ENCODE measurements at regions not wholly inside any gene's neighbourhood (a gene's known extent, or its start where the extent isn't known, plus 50 kb on each side); places are given as distances from the start of the nearest gene placed in this dataset.
"Not testable (repeated sequence)": the region's sequence is repeated elsewhere in the genome, so short reads cannot be mapped to it uniquely, and the experiment has no call there.

- no peak for DNase-seq (ENCODE audit: low read depth, low spot score)
These were observed 809.0 kb downstream of the FAT4 start for GRCh38 chr4:126123611-126124325.

- DNase-seq (ENCODE audit: low read depth, low spot score): no peak
These were observed 810.1 kb downstream of the FAT4 start for GRCh38 chr4:126124818-126125217.

- DNase-seq (ENCODE audit: low read depth, low spot score): no peak
These were observed 815.5 kb downstream of the FAT4 start for GRCh38 chr4:126130215-126130614.

- no peak for DNase-seq (ENCODE audit: low read depth, low spot score)
These were observed 822.4 kb downstream of the FAT4 start for GRCh38 chr4:126136922-126137781.

- DNase-seq (ENCODE audit: low read depth, low spot score): no peak
These were observed 823.0 kb downstream of the FAT4 start for GRCh38 chr4:126137782-126138170.

GRCh38 chr4:126144543-126145237 is 829.9 kb downstream of the FAT4 start:
- no peak for DNase-seq (ENCODE audit: low read depth, low spot score)

GRCh38 chr4:126168484-126168883 is 853.7 kb downstream of the FAT4 start:
- no peak for DNase-seq (ENCODE audit: low read depth, low spot score)

GRCh38 chr4:126172126-126172525 is 857.4 kb downstream of the FAT4 start:
- DNase-seq (ENCODE audit: low read depth, low spot score): no peak

- no peak for DNase-seq (ENCODE audit: low read depth, low spot score)
These were observed 859.9 kb downstream of the FAT4 start for GRCh38 chr4:126174627-126175026.

GRCh38 chr4:126180642-126181041 is 865.9 kb downstream of the FAT4 start:
- DNase-seq (ENCODE audit: low read depth, low spot score): no peak

GRCh38 chr4:126182336-126182735 is 867.6 kb downstream of the FAT4 start:
- no peak for DNase-seq (ENCODE audit: low read depth, low spot score)

GRCh38 chr4:126182786-126183185 is 868.0 kb downstream of the FAT4 start:
- no peak for DNase-seq (ENCODE audit: low read depth, low spot score)

GRCh38 chr4:126183206-126183605 is 868.5 kb downstream of the FAT4 start:
- no peak for DNase-seq (ENCODE audit: low read depth, low spot score)

- DNase-seq (ENCODE audit: low read depth, low spot score): no peak
These were observed 876.8 kb downstream of the FAT4 start for GRCh38 chr4:126191536-126191935.

GRCh38 chr4:126192506-126192905 is 877.8 kb downstream of the FAT4 start:
- no peak for DNase-seq (ENCODE audit: low read depth, low spot score)

GRCh38 chr4:126201251-126202138 is 886.7 kb downstream of the FAT4 start:
- not testable (repeated sequence) for DNase-seq (ENCODE audit: low read depth, low spot score)

- no peak for DNase-seq (ENCODE audit: low read depth, low spot score)
These were observed 887.5 kb downstream of the FAT4 start for GRCh38 chr4:126202226-126202625.

- no peak for DNase-seq (ENCODE audit: low read depth, low spot score)
These were observed 893.2 kb downstream of the FAT4 start for GRCh38 chr4:126207910-126208309.

GRCh38 chr4:126209147-126209546 is 894.4 kb downstream of the FAT4 start:
- DNase-seq (ENCODE audit: low read depth, low spot score): no peak

- no peak for DNase-seq (ENCODE audit: low read depth, low spot score)
These were observed 899.2 kb downstream of the FAT4 start for GRCh38 chr4:126213996-126214395.

GRCh38 chr4:126215759-126216158 is 901.0 kb downstream of the FAT4 start:
- DNase-seq (ENCODE audit: low read depth, low spot score): no peak
